NOMO-1 treated with DMSO at 0.1 percent for 48 hours (cell line): ENCODE measurements at regions not wholly inside any gene's neighbourhood (a gene's known extent, or its start where the extent isn't known, plus 50 kb on each side); places are given as distances from the start of the nearest gene placed in this dataset.
"Not testable (repeated sequence)": the region's sequence is repeated elsewhere in the genome, so short reads cannot be mapped to it uniquely, and the experiment has no call there.

Experiments used
- DNase-seq: peaks from one replicate; lab custom pipeline; 2025; ENCODE audit not compliant: unreplicated experiment; lab: John Stamatoyannopoulos, UW

DNA sequence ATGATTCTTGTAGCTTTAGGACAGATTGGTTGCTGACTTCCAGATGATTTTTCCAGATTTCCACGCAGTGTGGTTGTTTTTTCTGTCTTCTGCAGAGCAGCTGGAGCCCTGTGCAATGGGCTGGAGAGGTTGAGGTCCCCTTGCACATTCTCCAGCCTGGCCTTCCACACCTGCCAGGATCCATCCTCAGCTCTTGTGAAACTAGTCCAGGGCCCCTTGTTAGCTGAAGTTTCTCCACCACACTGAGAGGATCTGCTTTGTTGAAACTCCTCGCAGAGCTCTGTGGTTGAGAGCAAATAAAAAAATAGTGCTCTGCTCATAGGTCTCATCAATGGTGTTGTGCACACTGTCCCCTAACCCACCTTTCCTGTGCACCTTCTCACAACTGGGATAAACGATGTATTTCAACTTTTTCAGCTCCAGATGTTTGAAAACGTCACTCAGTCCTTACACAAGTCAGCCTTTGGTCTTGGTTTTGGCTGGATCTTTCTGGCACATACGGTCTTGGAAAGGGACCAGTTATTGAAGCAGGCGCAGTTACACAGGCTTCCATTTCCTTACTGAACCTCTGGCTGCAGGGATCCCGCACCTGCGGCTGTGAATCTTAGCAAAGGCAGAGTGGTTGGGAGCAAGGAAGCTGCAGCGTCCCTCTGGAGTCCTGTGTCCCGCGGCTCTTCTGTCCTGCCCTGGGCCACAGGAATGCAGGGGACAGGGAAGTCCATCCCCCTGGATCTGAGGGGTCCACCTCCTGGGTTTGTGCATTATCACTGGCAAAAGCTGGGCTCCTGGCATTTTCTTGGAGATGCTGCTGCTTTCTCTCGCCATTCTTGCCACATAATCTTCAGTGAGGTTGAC is 272.0 kb upstream of the DSEL start:
- no peak for DNase-seq

- no peak for DNase-seq
These were observed 266.9 kb upstream of the DSEL start for GRCh38 chr18:67783196-67783946.

- DNase-seq, result no peak
These were observed 261.5 kb upstream of the DSEL start for GRCh38 chr18:67778016-67778415.

DNA sequence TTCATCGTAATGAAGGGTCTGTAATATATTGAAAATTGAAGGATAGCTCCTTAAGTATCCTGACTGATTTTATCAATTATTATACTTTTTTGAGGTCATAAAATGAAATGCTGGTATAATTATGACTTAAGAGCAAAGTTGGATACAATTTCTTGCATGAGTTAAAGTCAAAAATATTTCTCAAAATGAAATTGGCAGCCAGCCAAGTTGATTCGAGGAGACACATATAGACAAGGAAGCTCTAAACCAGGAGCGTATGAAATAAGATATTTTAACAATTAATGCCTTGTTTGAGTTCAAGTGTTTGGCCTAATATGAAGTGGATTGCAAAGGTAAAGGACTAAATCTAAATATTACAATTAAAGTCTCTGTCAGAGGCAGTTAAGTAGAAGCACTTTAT is 260.4 kb upstream of the DSEL start:
- no peak for DNase-seq

DNA sequence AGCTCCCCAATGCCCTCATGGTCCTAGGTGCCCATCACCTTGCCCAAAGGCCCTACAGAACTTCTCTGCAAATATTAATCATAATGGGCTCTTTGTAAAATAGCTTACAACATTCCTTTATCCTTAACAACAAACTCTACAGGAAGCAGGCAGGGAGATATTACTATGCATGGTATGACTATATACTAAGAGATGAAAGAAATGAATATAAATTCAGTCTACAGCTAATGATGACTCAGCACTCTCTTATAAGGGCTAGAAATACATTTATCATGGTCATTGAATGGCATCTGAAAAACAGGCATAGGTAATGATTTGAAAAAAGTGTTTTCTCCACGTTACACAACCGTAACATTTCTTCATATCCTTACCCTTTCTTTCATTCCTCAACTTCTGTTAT is 254.8 kb upstream of the DSEL start:
- no peak for DNase-seq

GRCh38 chr18:67770520-67770919 is 254.0 kb upstream of the DSEL start:
- no peak for DNase-seq

GRCh38 chr18:67766930-67767329 is 250.4 kb upstream of the DSEL start:
- DNase-seq, result no peak

DNA sequence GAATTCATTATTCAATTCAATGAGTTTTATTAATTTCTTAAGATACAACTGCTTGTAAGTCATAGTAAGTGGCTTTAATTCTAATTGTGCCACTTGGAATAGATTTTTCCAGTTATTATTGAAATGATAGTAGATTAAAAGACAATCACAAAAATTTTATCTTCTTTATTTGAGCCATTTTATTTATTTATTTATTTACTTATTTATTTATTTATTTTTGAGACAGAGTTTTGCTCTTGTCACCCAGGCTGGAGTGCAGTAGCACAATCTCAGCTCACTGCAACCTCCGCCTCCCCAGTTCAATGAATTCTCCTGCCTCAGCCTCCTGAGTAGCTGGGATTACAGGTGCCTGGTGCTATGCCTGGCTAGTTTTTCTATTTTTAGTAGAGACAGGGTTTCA is 235.7 kb upstream of the DSEL start:
- not testable (repeated sequence) for DNase-seq

DNA sequence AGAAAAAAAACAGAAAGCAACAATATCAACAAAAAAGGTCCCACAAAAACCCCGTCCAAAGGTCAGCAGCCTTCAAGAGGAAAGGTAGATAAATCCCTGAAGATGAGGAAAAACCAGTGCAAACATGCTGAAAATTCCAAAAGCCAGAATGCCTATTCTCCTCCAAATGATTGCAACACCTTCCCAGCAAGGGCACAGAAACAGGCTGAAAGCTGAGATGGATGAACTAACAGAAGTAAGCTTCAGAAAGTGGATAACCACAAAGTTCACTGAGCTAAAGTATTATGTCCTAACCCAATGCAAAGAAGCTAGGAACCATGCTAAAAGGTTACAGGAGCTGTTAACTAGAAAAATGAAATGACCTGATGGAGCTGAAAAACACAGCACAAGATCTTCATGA is 226.4 kb upstream of the DSEL start:
- no peak for DNase-seq

DNA sequence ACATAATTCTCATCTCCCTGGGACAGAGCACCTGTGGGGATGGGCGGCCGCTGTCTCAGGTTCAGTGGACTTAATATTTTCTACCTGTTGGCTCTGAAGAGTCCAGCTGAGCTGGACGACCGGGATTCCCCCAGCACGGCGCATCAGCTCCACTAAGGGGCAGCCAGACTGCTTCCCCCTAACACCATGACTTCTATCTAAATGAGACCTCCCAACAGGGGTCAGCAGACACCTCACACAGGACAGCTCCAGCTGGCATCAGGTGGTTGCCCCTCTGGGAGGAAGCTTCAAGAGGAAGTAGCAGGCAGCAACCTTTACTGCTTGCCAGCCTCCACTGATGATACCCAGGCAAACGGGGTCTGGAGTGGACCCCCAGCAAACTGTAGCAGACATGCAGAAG is 226.0 kb upstream of the DSEL start:
- DNase-seq, result no peak

DNA sequence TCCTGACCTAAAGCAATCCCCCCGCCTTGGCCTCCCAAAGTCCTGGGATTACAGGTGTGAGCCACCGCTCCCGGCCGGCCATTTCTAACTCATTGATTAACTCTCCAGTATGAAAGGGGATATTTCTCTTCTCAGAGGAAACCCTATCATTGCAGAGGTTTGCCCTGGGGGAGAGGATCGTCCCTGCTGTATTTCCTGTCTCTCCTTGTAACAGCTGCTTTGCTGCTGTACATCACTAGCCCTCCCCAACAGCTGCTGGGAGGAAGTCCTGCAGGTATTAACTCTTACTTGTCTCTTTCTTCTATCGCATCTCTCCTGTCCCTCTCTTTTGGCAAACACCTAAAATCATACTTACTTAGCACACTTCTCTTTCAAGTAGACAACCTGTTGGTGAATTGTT is 219.0 kb upstream of the DSEL start:
- no peak for DNase-seq

GRCh38 chr18:67733088-67733487 is 216.6 kb upstream of the DSEL start:
- no peak for DNase-seq

GRCh38 chr18:67731851-67732250 is 215.3 kb upstream of the DSEL start:
- DNase-seq, result no peak

DNA sequence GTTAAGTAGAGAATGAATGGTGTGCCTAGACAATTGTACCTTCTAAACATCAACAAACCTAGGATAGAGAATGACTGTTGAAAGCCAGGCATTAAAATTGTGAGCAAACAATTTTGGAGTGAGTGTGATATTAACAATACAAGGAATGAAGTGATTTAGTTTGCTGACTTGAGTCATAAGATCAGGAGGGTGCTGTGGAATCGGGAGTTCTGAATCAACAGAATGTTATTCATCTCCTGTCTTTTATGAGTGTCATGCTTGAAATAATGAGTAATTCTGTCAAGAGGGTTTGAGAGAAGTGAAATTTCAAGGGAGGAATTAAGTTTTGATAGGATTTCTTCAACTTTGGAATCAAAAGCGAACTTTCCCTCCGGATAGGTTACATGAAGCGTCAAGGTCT is 214.4 kb upstream of the DSEL start:
- no peak for DNase-seq

DNA sequence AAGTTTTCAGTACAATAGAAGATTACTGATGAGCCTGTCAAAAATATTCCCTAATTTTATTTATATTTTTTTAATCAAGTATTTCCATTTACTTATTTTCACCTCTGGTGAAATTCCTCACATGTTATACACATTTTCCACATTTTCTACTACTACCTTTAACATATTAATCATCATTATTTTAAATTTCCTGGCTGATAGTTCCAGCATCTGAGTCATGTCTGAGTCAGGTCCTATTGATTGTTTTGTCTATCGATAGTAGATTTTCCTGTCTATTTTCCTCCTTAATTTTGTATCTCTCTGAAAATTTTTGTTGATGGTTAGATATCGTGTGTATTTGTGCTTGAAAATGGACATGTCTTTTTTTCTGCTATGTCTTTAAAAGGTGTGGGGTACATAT is 211.8 kb upstream of the DSEL start:
- no peak for DNase-seq

- DNase-seq, result no peak
These were observed 210.4 kb upstream of the DSEL start for GRCh38 chr18:67726882-67727281.

- DNase-seq, result no peak
These were observed 201.3 kb upstream of the DSEL start for GRCh38 chr18:67717800-67718199.

DNA sequence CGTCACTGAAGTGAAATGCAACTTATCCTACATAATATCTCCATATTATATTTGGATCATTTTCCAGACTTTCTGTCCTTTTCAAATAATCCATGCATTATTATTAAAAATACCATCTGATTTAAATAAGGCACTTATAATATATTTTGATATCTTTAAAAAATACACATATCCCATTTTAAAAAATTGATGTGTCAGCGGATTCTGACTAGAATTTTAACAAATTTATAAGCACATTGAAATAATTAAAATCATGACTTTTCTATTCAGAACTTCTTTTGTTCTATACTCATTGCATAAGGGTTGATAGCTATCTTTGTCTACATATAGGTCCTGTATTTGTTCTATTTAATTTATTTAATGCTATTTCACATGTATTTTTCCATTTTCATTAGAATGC is 199.0 kb upstream of the DSEL start:
- no peak for DNase-seq

DNA sequence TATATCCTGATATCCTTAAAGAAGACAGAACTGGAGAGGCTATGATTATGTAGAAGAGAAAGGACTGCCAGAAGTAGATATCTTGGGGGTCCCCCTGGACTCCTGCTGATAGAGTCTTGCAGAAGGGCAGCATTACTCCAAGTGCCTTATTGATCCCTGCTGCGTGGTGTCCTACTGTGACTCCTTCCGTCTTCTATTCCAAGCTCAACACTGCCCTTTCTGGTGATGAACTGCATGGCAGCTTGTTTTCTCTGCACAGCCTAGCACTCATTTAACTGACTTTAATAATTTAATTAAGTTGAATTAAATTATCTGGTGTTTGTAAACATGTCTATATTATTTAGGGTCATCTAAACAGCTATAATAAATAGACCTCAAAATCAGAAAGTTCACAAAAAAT is 194.1 kb upstream of the DSEL start:
- DNase-seq, result no peak

GRCh38 chr18:67705748-67706147 is 189.2 kb upstream of the DSEL start:
- no peak for DNase-seq

GRCh38 chr18:67695684-67696083 is 179.2 kb upstream of the DSEL start:
- DNase-seq, result no peak

DNA sequence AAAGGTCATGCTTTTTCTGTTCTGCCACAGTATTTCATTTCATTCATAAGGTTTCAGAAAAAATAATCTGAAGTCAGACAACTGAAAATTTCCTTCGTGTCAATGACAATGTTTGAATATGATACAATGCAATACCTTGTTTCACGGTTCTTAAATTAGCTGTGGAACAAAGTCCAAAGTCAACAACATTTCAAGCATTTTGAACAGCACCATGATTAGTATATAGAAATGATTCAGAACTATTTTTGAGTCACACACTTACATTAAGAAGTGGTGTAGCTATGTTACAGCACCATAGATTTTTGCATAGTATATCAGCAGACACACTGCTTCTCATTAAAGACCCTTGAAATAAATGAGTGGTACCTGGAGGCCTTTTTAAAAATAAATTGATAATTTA is 178.3 kb upstream of the DSEL start:
- DNase-seq, result no peak

DNA sequence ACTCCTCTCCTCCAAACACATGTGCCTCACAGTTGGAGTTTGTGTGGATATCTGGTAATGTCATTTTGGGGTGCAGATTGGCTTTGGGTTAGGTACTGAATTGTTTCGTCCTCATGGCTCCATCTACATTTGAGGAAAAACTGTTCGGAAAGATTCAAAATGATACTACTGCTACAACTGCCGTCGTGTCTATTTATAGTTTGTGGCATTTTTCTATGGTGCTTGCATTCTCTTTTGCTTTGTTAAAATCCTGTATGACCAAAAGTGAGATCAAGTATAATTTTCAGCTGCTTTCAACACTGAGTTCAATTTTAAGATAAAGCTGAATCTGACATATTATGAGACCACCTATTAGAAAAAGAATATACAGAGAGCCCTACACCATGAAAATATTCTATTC is 176.3 kb upstream of the DSEL start:
- no peak for DNase-seq
